Heart right ventricle (tissue), 16 donors: ENCODE measurements at regions not wholly inside any gene's neighbourhood (a gene's known extent, or its start where the extent isn't known, plus 50 kb on each side); places are given as distances from the start of the nearest gene placed in this dataset.
"Not testable (repeated sequence)": the region's sequence is repeated elsewhere in the genome, so short reads cannot be mapped to it uniquely, and the experiment has no call there.

Experiments
- ATAC-seq, 8 donors: fragments of 200-7000 bp; cut with Tn5 transposase; one replicate each; pipeline ENCODE4 v1.9.1; 2020; ENCODE audit warnings: mild to moderate bottlenecking in 8 of 8, moderate library complexity in 8 of 8, moderate number of reproducible peaks in 1 of 8
- DNase-seq, 2 donors: peaks; one replicate each; pipeline ENCODE4 v3.0.0-alpha.2; 2020
- H3K27ac ChIP-seq, 10 donors: fragments of 200-600 bp; sonication (generic) in 2 of 10; one replicate each; pipeline versions ENCODE4 v1.5.0 to v1.8.0; 2020 to 2022; ENCODE audit warnings: mild to moderate bottlenecking in 3 of 10
- H3K27me3 ChIP-seq, 7 donors: fragments of 200-600 bp; one replicate each; pipeline ENCODE4 v1.8.0; 2021 to 2022; ENCODE audit warnings: mild to moderate bottlenecking in 2 of 7
- H3K36me3 ChIP-seq, 9 donors: fragments of 200-600 bp; sonication (generic) in 1 of 9; one replicate each; pipeline versions ENCODE4 v1.5.0 to v1.8.0; 2020 to 2022; ENCODE audit warnings: mild to moderate bottlenecking in 2 of 9
- H3K4me1 ChIP-seq, 9 donors: fragments of 200-600 bp; sonication (generic) in 1 of 9; one replicate each; pipeline versions ENCODE4 v1.5.0 to v1.8.0; 2020 to 2022; ENCODE audit warnings: mild to moderate bottlenecking in 4 of 9
- H3K4me3 ChIP-seq, 10 donors: fragments of 200-600 bp; sonication (generic) in 2 of 10; one replicate each; pipeline versions ENCODE4 v1.5.0 to v1.8.0; 2020 to 2022; ENCODE audit warnings: mild to moderate bottlenecking in 7 of 10, moderate library complexity in 2 of 10
- H3K9me3 ChIP-seq, 11 donors: fragments of 200-600 bp in 10 of 11; sonication (generic) in 2 of 11; one replicate each; pipeline versions ENCODE4 v1.5.0 to v1.8.0; 2013 to 2022; ENCODE audit warnings: mild to moderate bottlenecking in 2 of 11, control low read depth in 1 of 11, moderate library complexity in 1 of 11
- WGBS, 2 donors: extraction: QIAGEN DNeasy Blood & Tissue Kit; methylation state at CpG; one replicate each; pipeline ENCODE4 v1.1.7; 2013; ENCODE audit warnings: inconsistent platforms in 1 of 2; 5-methylcytosine and 5-hydroxymethylcytosine counted together
- intact Hi-C, 10 donors: fragments of 100-400 bp; cut with DNase I; formaldehyde crosslinking; loops; one replicate each; pipeline versions ENCODE4 v1.11.1 to v1.14.2; 2022
- TF ChIP-seq, protein P1 (sequence below), 9 donors: fragments of 200-600 bp; sonication (generic) in 2 of 9; IDR thresholded peaks; one replicate each; pipeline versions ENCODE4 v1.5.0 to v1.8.0; 2021 to 2022; ENCODE audit warnings: antibody characterized with exemption in 9 of 9, mild to moderate bottlenecking in 5 of 9, moderate library complexity in 1 of 9
- donor health status: Arrhythmogenic right ventricular cardiomyopathy.
- donor health status: ischemic (EF 13 %, LVEDD 7.1; RV severe dilation, severe dysfunction).
- donor health status: healthy with polysubstance abuse.
- donor health status: DM: no; HTN: yes; CAD: no.
- donor health status: DM: no; HTN: no; CAD: no.
- donor health status: ischemic (EF 25% LVEDD 6.9; RV normal size, moderate dysfunction).
- donor health status: ischemic (EF 25% LVEDD 5.7; RV mildly dilated, moderate dysfunction).
- donor health status: healthy.
- donor health status: DM: yes; HTN: yes; CAD: no.
- donor health status: Ischemic cardiomyopathy.
- donor health status: ischemic (EF 35%, LVEDD 5.7; RV mildly dilated, moderate dysfunction).
- donor health status: nonischemic (EF 11% LVEDD 7.7; RV severe dilation, severe dysfunction).
- donor health status: DM: yes; HTN: yes; CAD: no.
- donor health status: PGD.
- donor health status: ischemic (EF 29% LVEDD 5.4; RV normal size, mild dysfunction).
- donor health status: nonischemic (EF 23%, LVEDD 6.1; RV moderate dilation, normal function).

GRCh38 chr3:28057539-28057938, 183.9 kb upstream of the CMC1 start:
- no peaks in the 10 kb centered on the region for H3K4me1 ChIP-seq
- peaks cover 0 to 4% (median 0%) of the 10 kb centered on the region in 7 donors for H3K27me3 ChIP-seq
- H3K9me3 ChIP-seq: no peaks in the 10 kb centered on the region
- H3K4me3 ChIP-seq: no peak overlapping the region
- no peak overlapping the region for H3K27ac ChIP-seq
- no peaks in the 10 kb centered on the region for H3K36me3 ChIP-seq
- TF ChIP-seq, protein P1, sequence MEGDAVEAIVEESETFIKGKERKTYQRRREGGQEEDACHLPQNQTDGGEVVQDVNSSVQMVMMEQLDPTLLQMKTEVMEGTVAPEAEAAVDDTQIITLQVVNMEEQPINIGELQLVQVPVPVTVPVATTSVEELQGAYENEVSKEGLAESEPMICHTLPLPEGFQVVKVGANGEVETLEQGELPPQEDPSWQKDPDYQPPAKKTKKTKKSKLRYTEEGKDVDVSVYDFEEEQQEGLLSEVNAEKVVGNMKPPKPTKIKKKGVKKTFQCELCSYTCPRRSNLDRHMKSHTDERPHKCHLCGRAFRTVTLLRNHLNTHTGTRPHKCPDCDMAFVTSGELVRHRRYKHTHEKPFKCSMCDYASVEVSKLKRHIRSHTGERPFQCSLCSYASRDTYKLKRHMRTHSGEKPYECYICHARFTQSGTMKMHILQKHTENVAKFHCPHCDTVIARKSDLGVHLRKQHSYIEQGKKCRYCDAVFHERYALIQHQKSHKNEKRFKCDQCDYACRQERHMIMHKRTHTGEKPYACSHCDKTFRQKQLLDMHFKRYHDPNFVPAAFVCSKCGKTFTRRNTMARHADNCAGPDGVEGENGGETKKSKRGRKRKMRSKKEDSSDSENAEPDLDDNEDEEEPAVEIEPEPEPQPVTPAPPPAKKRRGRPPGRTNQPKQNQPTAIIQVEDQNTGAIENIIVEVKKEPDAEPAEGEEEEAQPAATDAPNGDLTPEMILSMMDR (IDR thresholded peaks at IDR 0.05): no peak
- 62 to 66% methylated on average over 2 of the region's 2 CpGs for WGBS, 2 donors
- intact Hi-C loops: no loop called here
- no peak for DNase-seq
- no peak for ATAC-seq

GRCh38 chr3:28059199-28059598, 182.2 kb upstream of the CMC1 start:
- H3K27me3 ChIP-seq, ATAC-seq, H3K4me1 ChIP-seq, intact Hi-C loops, H3K36me3 ChIP-seq, H3K27ac ChIP-seq, H3K9me3 ChIP-seq, DNase-seq, H3K4me3 ChIP-seq: not testable (repeated sequence)
- 84 to 87% methylated on average over 15 to 25 of the region's 25 CpGs for WGBS, 2 donors

- TF ChIP-seq, protein P1 (IDR thresholded peaks at IDR 0.05): no peak
- Histone ChIP-seq H3K27ac (no peak overlapping the region), H3K27me3 (no peaks in the 10 kb centered on the region), H3K4me1 (no peaks in the 10 kb centered on the region), H3K36me3 (no peaks in the 10 kb centered on the region), H3K4me3 (no peak overlapping the region), H3K9me3 (peaks cover 0 to 31% (median 11%) of the 10 kb centered on the region in 11 donors)
- intact Hi-C loops: no loop called here
- ATAC-seq (no peak), DNase-seq (no peak)
- WGBS, 2 donors: 90 to 95% methylated on average over 5 of the region's 5 CpGs
Measured at GRCh38 chr3:28066020-28066419, 175.4 kb upstream of the CMC1 start.

DNA sequence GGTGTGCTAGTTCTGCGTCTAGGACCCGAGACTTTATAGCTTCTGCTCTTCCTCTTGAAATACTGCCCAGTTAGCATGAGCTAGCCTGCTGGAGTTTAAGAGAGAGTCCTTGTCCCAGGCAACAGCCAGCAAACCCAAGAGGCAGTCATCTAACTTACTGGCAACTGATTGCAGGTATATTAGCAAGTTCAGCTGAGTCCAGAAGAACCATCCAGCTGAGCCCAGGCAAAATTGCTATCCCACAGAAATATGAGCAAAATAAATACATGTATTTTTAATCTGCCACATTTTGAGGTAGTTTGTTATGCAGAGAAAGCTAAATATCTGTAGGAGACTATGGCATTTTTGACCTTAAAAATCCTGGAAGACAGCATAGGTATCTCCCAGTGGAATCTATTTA, 174.4 kb upstream of the CMC1 start:
- no peaks in the 10 kb centered on the region for H3K4me1 ChIP-seq
- TF ChIP-seq, protein P1 (IDR thresholded peaks at IDR 0.05): no peak
- H3K27ac ChIP-seq: no peak overlapping the region
- 87 to 88% methylated on average over 2 of the region's 2 CpGs for WGBS, 2 donors
- intact Hi-C loops: no loop called here
- H3K4me3 ChIP-seq: no peak overlapping the region
- no peaks in the 10 kb centered on the region for H3K36me3 ChIP-seq
- no peak for DNase-seq
- no peak for ATAC-seq
- peaks cover 0 to 31% (median 11%) of the 10 kb centered on the region in 11 donors for H3K9me3 ChIP-seq
- H3K27me3 ChIP-seq: no peaks in the 10 kb centered on the region

DNA sequence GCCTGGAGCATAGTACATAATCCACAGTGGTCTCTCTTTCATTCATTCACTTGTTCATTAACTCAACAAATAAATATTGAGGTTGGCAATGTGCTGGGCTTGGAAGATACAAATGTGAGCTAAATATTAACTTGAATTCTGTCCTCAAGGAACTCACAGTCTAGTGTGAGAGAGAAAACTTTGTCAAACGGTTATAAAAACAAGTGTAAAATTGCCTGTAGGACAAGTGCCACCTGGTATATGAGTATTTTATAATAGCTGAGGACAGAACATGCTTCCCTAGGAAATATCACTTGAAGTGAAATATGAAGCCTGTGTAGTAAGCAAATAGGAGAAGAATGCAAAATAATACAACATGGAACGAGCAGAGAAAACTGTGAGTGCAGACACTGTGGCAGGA, 173.1 kb upstream of the CMC1 start:
- ATAC-seq (no peak), DNase-seq (no peak)
- TF ChIP-seq, protein P1 (IDR thresholded peaks at IDR 0.05): no peak
- Histone ChIP-seq H3K27ac (no peak overlapping the region), H3K27me3 (no peaks in the 10 kb centered on the region), H3K9me3 (peaks cover 0 to 31% (median 11%) of the 10 kb centered on the region in 11 donors), H3K4me3 (no peak overlapping the region), H3K36me3 (no peaks in the 10 kb centered on the region), H3K4me1 (no peaks in the 10 kb centered on the region)
- 65 to 71% methylated on average over 2 of the region's 2 CpGs for WGBS, 2 donors
- intact Hi-C loops: no loop called here
